NT2/D1 (cell line): ENCODE measurements at regions not wholly inside any gene's neighbourhood (a gene's known extent, or its start where the extent isn't known, plus 50 kb on each side); places are given as distances from the start of the nearest gene placed in this dataset.

Experiments used
- YY1 ChIP-seq: IDR thresholded peaks from 2 replicates; pipeline ENCODE4 v1.6.1; 2011; ENCODE audit not compliant: insufficient read length, insufficient read depth
- ZNF274 ChIP-seq: IDR thresholded peaks from 2 replicates; pipeline ENCODE4 v1.6.1; 2011; ENCODE audit warnings: mild to moderate bottlenecking, low read depth, low read length

GRCh38 chr18:66342577-66342976 is 261.3 kb downstream of the CDH19 start:
- TF ChIP-seq YY1 = no peak
- no peak for TF ChIP-seq ZNF274
